BJ (cell line): ENCODE measurements at regions not wholly inside any gene's neighbourhood (a gene's known extent, or its start where the extent isn't known, plus 50 kb on each side); places are given as distances from the start of the nearest gene placed in this dataset.

Source experiments
- CTCF ChIA-PET: fragments of 350-600 bp; formaldehyde crosslinking; extraction: SDS; loops from one replicate; lab custom pipeline; 2021; ENCODE audit warnings: antibody characterized with exemption, inconsistent platforms; lab: Yijun Ruan, JAX
- POLR2A ChIA-PET: fragments of 300-600 bp; sonication (Branson Sonifier 250); formaldehyde crosslinking; extraction: SDS; loops from one replicate; lab custom pipeline; 2021; ENCODE audit warnings: antibody characterized with exemption; lab: Charles Lee
- DNase-seq: peaks from one replicate; pipeline ENCODE4 v3.0.0-alpha.2; 2011; ENCODE audit warnings: low read depth
- H3K27me3 ChIP-seq: 2 replicates; pipeline ENCODE4 v1.6.0; 2011; ENCODE audit warnings: low read length; ENCODE audit not compliant: control insufficient read depth, insufficient read depth
- H3K36me3 ChIP-seq: 2 replicates; pipeline ENCODE4 v1.5.1; 2011; ENCODE audit warnings: low read length; ENCODE audit not compliant: control insufficient read depth, insufficient read depth
- H3K4me3 ChIP-seq: 2 replicates; pipeline ENCODE4 v1.5.1; 2011; ENCODE audit warnings: low read depth, mild to moderate bottlenecking, control low read depth, low read length
- TF ChIP-seq, protein P1 (sequence below): IDR thresholded peaks from 2 replicates; pipeline ENCODE4 v1.5.1; 2011; ENCODE audit warnings: low read depth, mild to moderate bottlenecking, control low read depth, inconsistent platforms, low read length, moderate library complexity; ENCODE audit not compliant: insufficient read depth

DNA sequence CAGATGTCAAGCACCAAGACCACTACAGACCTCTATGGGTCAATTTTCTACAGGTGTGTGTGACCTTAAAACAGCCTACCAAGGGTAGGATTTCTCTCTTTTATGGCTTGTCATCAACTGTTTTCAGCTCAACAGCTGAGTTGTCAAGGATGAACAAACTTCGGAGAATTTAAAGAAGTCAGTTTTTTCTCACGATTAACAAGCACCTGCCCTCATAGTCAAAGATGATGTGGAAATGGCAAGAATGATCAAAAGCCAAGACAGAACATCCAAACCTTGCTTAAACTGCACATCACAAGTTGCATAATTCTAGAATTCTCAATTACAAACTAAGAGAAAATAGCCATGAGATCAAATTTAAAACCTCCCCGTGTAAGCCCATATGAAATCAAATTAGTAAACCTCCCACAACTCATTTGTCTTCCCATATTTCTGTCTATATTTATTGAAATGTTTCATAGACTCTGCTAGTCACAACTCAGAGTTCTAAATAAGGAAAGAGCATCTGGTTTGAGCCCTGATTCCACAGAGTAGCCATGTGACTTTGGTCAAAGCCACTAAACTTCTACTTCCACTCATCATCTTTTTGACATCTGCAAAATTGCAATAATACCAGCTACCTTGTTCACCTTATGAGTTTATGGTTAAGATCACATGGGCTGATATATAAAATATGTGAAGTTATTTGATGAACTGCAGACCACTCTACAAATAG lies 521.5 kb upstream of the HTR2A start:
- no peaks in the 10 kb centered on the region for H3K36me3 ChIP-seq
- POLR2A ChIA-PET, result no interaction called here
- CTCF ChIA-PET, result interaction anchor here (1.0 to 2.9 kb wide), 2 partner anchors 9 to 41 kb away, joined by 3 to 7 read pairs; no protein-coding TSS in a partner anchor
- no peak overlapping the region for H3K4me3 ChIP-seq
- H3K27me3 ChIP-seq, result no peaks in the 10 kb centered on the region
- TF ChIP-seq, protein P1, sequence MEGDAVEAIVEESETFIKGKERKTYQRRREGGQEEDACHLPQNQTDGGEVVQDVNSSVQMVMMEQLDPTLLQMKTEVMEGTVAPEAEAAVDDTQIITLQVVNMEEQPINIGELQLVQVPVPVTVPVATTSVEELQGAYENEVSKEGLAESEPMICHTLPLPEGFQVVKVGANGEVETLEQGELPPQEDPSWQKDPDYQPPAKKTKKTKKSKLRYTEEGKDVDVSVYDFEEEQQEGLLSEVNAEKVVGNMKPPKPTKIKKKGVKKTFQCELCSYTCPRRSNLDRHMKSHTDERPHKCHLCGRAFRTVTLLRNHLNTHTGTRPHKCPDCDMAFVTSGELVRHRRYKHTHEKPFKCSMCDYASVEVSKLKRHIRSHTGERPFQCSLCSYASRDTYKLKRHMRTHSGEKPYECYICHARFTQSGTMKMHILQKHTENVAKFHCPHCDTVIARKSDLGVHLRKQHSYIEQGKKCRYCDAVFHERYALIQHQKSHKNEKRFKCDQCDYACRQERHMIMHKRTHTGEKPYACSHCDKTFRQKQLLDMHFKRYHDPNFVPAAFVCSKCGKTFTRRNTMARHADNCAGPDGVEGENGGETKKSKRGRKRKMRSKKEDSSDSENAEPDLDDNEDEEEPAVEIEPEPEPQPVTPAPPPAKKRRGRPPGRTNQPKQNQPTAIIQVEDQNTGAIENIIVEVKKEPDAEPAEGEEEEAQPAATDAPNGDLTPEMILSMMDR, result no peak
- DNase-seq, result no peak

DNA sequence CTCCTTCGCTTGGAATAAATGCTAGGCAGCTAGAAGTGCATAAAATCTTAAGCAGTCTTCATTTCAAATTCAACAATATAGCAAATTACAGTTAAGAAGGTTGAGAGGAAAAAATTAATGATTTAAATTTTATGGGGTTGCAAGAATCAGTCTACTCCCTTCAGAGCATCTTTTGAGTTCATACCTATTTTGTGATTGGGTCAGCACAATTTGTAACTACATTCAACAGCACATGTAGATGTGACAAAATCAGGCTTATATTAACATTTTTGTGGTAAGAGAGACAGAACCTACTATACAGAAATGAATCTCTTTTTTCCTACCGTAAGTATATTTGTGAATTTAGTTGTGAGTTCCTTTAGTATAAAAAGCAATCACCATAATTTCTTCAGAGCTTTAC lies 520.6 kb upstream of the HTR2A start:
- TF ChIP-seq, protein P1, result no peak
- no peak for DNase-seq
- Histone ChIP-seq H3K36me3 (no peaks in the 10 kb centered on the region), H3K27me3 (no peaks in the 10 kb centered on the region), H3K4me3 (no peak overlapping the region)
- POLR2A ChIA-PET, result no interaction called here
- CTCF ChIA-PET, result interaction anchor here (0.9 to 1.0 kb wide), 2 partner anchors 9 to 10 kb away, joined by 3 read pairs; no protein-coding TSS in a partner anchor

GRCh38 chr13:47415048-47415447 lies 518.2 kb upstream of the HTR2A start:
- no peak for DNase-seq
- H3K27me3 ChIP-seq, result no peaks in the 10 kb centered on the region
- TF ChIP-seq, protein P1, result no peak
- H3K36me3 ChIP-seq, result no peaks in the 10 kb centered on the region
- no peak overlapping the region for H3K4me3 ChIP-seq
- CTCF ChIA-PET, result no interaction called here
- POLR2A ChIA-PET, result no interaction called here

DNA sequence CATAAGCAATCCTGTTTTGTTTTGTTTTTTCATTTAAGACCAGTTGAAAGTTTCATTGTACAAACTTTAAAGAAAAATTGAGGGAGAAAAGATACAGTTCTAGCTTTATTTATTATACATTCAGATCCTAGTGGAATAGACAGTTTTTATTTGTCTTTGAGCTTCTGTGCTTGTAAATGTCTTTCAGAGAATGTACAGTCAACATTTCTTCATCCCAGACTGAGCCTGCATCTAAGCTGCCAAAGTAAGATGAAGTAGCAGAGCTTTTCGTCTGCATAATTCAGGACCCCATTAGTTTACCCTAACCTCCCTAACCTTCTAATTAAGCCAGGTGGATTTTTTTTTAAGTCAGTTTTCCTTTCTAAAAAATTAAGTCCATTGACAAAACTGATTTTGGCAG lies 516.7 kb upstream of the HTR2A start:
- ChIA-PET CTCF (interaction anchor here (0.7 kb wide), 1 partner anchor 156 kb away, joined by 3 read pairs; no protein-coding TSS in a partner anchor), POLR2A (no interaction called here)
- DNase-seq, result no peak
- TF ChIP-seq, protein P1, result no peak
- Histone ChIP-seq H3K36me3 (no peaks in the 10 kb centered on the region), H3K27me3 (no peaks in the 10 kb centered on the region), H3K4me3 (no peak overlapping the region)

DNA sequence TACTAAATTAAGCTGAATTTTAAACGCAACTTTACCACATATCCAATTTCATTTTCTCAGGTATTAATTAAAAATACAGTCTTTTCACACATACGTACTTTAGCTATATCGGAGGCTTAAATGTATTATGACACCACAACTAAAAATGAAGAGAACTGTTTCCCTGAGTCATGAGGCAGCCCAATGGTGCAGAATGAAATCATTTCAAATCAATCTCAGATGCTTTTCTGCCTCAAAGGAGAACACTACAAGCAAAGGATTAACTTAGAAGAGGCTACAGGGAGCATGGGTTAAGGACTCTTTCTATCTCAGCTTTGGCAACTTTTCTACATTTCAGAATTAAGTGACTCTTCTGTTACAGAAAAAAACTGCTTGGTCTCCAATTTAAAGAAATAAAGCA lies 516.3 kb upstream of the HTR2A start:
- ChIA-PET CTCF (interaction anchor here (0.7 to 2.2 kb wide), 2 partner anchors 17 to 156 kb away, joined by 3 to 6 read pairs; no protein-coding TSS in a partner anchor), POLR2A (no interaction called here)
- H3K27me3 ChIP-seq, result no peaks in the 10 kb centered on the region
- DNase-seq, result no peak
- TF ChIP-seq, protein P1, result no peak
- no peak overlapping the region for H3K4me3 ChIP-seq
- H3K36me3 ChIP-seq, result no peaks in the 10 kb centered on the region
